ENCODE measurements at regions not wholly inside any gene's neighbourhood (a gene's known extent, or its start where the extent isn't known, plus 50 kb on each side); places are given as distances from the start of the nearest gene placed in this dataset.

DNA sequence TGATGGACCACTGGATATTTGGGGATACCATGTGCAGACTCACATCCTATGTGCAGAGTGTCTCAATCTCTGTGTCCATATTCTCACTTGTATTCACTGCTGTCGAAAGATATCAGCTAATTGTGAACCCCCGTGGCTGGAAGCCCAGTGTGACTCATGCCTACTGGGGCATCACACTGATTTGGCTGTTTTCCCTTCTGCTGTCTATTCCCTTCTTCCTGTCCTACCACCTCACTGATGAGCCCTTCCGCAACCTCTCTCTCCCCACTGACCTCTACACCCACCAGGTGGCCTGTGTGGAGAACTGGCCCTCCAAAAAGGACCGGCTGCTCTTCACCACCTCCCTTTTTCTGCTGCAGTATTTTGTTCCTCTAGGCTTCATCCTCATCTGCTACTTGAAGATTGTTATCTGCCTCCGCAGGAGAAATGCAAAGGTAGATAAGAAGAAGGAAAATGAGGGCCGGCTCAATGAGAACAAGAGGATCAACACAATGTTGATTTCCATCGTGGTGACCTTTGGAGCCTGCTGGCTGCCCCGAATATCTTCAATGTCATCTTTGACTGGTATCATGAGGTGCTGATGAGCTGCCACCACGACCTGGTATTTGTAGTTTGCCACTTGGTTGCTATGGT, 54.5 kb upstream of the HNRNPA0 start:
- peak; percentile 25 for DNase-seq

DNA sequence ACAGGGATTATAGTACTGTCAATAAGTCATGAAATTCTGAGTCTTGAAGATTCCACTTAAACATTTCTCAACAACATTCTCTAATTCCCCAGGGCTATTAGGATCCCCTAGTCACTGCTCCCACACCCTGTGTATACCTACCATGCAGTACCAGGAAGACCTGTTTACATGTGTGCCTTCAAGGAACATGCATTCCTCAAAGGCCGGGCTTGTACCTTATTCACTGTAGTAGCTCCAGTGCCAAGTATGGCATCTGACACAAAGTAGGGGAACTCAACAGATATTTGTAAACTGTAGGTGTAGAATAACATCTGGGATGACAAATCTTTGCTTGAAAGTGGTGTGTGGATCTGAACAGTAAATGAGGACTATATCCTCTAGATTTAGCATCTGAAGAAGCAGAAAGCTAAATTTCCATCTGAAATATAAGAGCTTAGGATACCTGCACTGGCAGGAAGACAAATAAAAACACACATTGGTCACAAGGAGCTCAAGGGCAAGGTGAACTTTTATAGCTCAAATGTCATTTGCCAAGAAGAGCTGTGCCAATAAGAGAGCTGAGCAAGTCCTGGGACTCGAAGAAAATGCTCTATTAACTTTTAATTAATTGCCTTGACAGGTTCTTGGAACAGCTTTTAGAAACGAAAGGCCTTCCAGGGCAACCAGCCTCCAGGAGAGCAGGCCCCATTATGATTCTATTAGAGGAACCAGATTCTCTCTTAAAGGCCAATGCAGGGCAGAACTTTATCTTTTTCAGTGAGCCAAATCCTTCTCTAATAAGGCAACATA, 52.3 kb upstream of the MYOT start:
- DNase-seq = no peak

All from hematopoietic multipotent progenitor cell treated with erythropoietin and hydrocortisone succinate and interleukin-3 and kit ligand, for 6 days (in vitro differentiated cells).